Liver (tissue), 8 donors: ENCODE measurements at regions not wholly inside any gene's neighbourhood (a gene's known extent, or its start where the extent isn't known, plus 50 kb on each side); places are given as distances from the start of the nearest gene placed in this dataset.

ENCODE experiments used
- DNase-seq: peaks from one replicate; pipeline ENCODE4 v3.0.0-alpha.2; 2017; ENCODE audit warnings: low spot score
- H3K27ac ChIP-seq, 2 donors: one replicate each; pipeline ENCODE4 v1.7.0; 2013; ENCODE audit warnings: inconsistent platforms in 2 of 2, low read length in 2 of 2, control low read depth in 1 of 2, low read depth in 1 of 2, mild to moderate bottlenecking in 1 of 2
- H3K27me3 ChIP-seq, 4 donors: one replicate each; pipeline versions ENCODE4 v1.6.1 to v1.7.0; 2013; ENCODE audit warnings: low read length in 3 of 4, inconsistent platforms in 1 of 4, mild to moderate bottlenecking in 1 of 4, moderate library complexity in 1 of 4; ENCODE audit not compliant: control insufficient read depth in 4 of 4, insufficient read depth in 4 of 4
- H3K36me3 ChIP-seq, 4 donors: one replicate each; pipeline versions ENCODE4 v1.6.1 to v1.7.0; 2013; ENCODE audit warnings: low read length in 3 of 4, mild to moderate bottlenecking in 3 of 4, low read depth in 1 of 4, moderate library complexity in 1 of 4; ENCODE audit not compliant: control insufficient read depth in 4 of 4, insufficient read depth in 3 of 4
- H3K4me1 ChIP-seq, 4 donors: one replicate each; pipeline versions ENCODE4 v1.6.1 to v1.7.0; 2013; ENCODE audit warnings: low read length in 3 of 4, mild to moderate bottlenecking in 3 of 4, moderate library complexity in 1 of 4; ENCODE audit not compliant: control insufficient read depth in 4 of 4, insufficient read depth in 4 of 4
- H3K4me3 ChIP-seq, 3 donors: one replicate each; pipeline versions ENCODE4 v1.6.1 to v1.7.0; 2013; ENCODE audit warnings: low read length in 3 of 3, control low read depth in 1 of 3, low read depth in 1 of 3, mild to moderate bottlenecking in 1 of 3
- H3K9ac ChIP-seq, 2 donors: one replicate each; pipeline ENCODE4 v1.7.0; 2013; ENCODE audit warnings: low read length in 2 of 2, mild to moderate bottlenecking in 2 of 2, moderate library complexity in 2 of 2, control low read depth in 1 of 2, low read depth in 1 of 2
- H3K9me3 ChIP-seq, 4 donors: one replicate each; pipeline versions ENCODE4 v1.6.1 to v1.7.0; 2013; ENCODE audit warnings: low read length in 3 of 4; ENCODE audit not compliant: control insufficient read depth in 4 of 4
- EGR1 ChIP-seq, 2 donors: IDR thresholded peaks; 2 replicates each; pipeline ENCODE4 v1.6.1; 2016 to 2018; ENCODE audit warnings: antibody characterized with exemption in 2 of 2, low read depth in 2 of 2
- FOXA1 ChIP-seq: IDR thresholded peaks from 2 replicates; pipeline ENCODE4 v1.6.1; 2016; ENCODE audit warnings: antibody characterized with exemption
- FOXA2 ChIP-seq: IDR thresholded peaks from 2 replicates; pipeline ENCODE4 v1.6.1; 2016; ENCODE audit warnings: antibody characterized with exemption
- GABPA ChIP-seq, 2 donors: IDR thresholded peaks in 1 of 2; conservative IDR thresholded peaks in 1 of 2; 2 replicates each; pipeline ENCODE4 v1.6.1; 2016; ENCODE audit warnings: antibody characterized with exemption in 2 of 2, mild to moderate bottlenecking in 1 of 2, moderate library complexity in 1 of 2
- HNF4A ChIP-seq, 2 donors: conservative IDR thresholded peaks; 2 replicates each; pipeline ENCODE4 v1.6.1; 2016; ENCODE audit warnings: antibody characterized with exemption in 2 of 2, mild to moderate bottlenecking in 2 of 2
- HNF4G ChIP-seq: IDR thresholded peaks from 2 replicates; pipeline ENCODE4 v1.6.1; 2016; ENCODE audit warnings: antibody characterized with exemption
- JUND ChIP-seq, 2 donors: IDR thresholded peaks; 2 replicates each; pipeline ENCODE4 v1.6.1; 2016; ENCODE audit warnings: antibody characterized with exemption in 2 of 2
- NR2F2 ChIP-seq: IDR thresholded peaks from 2 replicates; pipeline ENCODE4 v1.6.1; 2016; ENCODE audit warnings: antibody characterized with exemption
- RAD21 ChIP-seq, 2 donors: IDR thresholded peaks; 2 replicates each; pipeline ENCODE4 v1.6.1; 2016; ENCODE audit warnings: antibody characterized with exemption in 2 of 2, mild to moderate bottlenecking in 2 of 2
- RXRA ChIP-seq, 2 donors: IDR thresholded peaks; 2 replicates each; pipeline ENCODE4 v1.6.1; 2017 to 2018; ENCODE audit warnings: antibody characterized with exemption in 2 of 2, mild to moderate bottlenecking in 1 of 2
- SP1 ChIP-seq: IDR thresholded peaks from 2 replicates; pipeline ENCODE4 v1.6.1; 2018; ENCODE audit warnings: antibody characterized with exemption, mild to moderate bottlenecking
- TAF1 ChIP-seq: conservative IDR thresholded peaks from 2 replicates; pipeline ENCODE4 v1.6.1; 2016; ENCODE audit warnings: antibody characterized with exemption, mild to moderate bottlenecking
- YY1 ChIP-seq: IDR thresholded peaks from 2 replicates; pipeline ENCODE4 v1.6.1; 2016; ENCODE audit warnings: antibody characterized with exemption, mild to moderate bottlenecking
- WGBS: extraction: QIAGEN DNeasy Blood & Tissue Kit; methylation state at CpG from one replicate; pipeline ENCODE4 v1.1.7; 2013; 5-methylcytosine and 5-hydroxymethylcytosine counted together
- TF ChIP-seq, protein P1 (sequence below): fragments of 150-350 bp; IDR thresholded peaks from 2 replicates; pipeline ENCODE4 v1.5.1; 2017; ENCODE audit warnings: improper control_type of control experiment, low read depth, low read length; ENCODE audit not compliant: missing input control
- TF ChIP-seq, protein P2 (sequence below): IDR thresholded peaks from 2 replicates; pipeline ENCODE4 v1.6.1; 2016; ENCODE audit warnings: antibody characterized with exemption, mild to moderate bottlenecking
- TF ChIP-seq, protein P3 (sequence below): IDR thresholded peaks from 2 replicates; pipeline ENCODE4 v1.6.1; 2016; ENCODE audit warnings: antibody characterized with exemption
- TF ChIP-seq, protein P4 (sequence below): IDR thresholded peaks from 2 replicates; pipeline ENCODE4 v1.6.1; 2016; ENCODE audit warnings: antibody characterized with exemption
- TF ChIP-seq, protein P5 (sequence below): IDR thresholded peaks from 2 replicates; pipeline ENCODE4 v1.6.1; 2016; ENCODE audit warnings: antibody characterized with exemption
- donor health status: healthy.
- donor health status: healthy.
- donor health status: healthy.
- donor health status: healthy.
- donor health status: healthy.

DNA sequence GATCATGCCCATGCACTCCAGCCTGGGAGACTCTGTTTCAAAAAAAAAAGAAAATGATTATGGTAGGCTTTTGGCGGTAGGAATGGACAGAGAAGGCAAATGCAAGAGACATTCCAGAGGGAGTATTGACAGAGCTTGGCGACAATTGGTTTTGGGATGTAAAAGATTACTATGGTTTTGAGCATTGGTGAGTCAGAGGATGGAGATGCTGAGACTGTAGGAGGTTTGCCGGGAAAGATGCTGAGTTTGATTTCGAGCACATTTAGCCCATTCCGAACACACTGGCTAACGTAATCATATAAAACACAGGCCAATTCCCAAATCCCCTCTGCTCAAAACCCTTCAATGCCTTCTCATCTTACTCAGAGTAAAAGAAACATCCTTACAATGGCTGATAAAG lies 161.6 kb upstream of the MKLN1 start (continued):
- TF ChIP-seq, protein P1, sequence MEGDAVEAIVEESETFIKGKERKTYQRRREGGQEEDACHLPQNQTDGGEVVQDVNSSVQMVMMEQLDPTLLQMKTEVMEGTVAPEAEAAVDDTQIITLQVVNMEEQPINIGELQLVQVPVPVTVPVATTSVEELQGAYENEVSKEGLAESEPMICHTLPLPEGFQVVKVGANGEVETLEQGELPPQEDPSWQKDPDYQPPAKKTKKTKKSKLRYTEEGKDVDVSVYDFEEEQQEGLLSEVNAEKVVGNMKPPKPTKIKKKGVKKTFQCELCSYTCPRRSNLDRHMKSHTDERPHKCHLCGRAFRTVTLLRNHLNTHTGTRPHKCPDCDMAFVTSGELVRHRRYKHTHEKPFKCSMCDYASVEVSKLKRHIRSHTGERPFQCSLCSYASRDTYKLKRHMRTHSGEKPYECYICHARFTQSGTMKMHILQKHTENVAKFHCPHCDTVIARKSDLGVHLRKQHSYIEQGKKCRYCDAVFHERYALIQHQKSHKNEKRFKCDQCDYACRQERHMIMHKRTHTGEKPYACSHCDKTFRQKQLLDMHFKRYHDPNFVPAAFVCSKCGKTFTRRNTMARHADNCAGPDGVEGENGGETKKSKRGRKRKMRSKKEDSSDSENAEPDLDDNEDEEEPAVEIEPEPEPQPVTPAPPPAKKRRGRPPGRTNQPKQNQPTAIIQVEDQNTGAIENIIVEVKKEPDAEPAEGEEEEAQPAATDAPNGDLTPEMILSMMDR, result no peak
- TF ChIP-seq JUND (IDR thresholded peaks at IDR 0.05), result no peak

DNA sequence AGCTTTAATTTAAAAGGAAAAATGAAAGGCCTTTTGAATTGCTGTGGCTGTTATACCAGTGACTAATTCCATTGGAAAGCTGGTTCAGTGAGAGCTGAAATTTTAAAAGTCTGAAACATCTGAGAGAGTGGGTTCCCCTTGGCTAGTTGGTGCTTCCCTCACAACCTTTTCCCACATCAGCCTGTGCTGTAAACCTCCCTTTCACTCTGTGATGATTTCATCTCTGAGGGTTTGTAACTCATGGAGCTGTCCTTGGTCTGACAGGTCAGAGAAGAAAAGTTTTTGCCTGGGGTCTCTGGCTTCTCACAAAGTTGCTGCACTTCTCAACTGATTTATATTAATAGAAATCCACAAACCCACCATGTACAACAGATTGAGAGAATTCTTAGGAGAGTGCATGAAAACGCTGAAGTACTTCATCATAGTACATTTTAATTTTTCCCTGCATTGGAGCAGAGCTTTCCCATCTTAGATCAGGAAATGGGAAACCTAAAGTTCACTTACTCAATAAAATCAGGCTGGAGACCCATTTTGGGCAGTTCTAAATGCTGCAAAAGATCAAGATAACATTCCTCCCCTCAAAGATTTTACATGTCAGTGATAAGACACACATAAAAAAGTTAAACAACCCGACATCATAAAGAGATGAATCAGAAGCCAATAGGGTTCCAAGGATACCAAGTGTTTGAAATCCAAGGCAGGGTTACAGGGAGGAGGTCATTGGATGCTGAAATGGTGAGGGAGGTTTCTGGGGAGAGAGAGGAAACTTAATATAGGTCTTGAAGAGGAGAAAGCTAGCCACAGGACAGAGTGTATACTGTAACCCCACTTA lies 157.0 kb upstream of the MKLN1 start:
- no peak overlapping the region for H3K4me3 ChIP-seq
- TF ChIP-seq GABPA (IDR thresholded peaks at IDR 0.05 in 1 of 2, conservative IDR thresholded peaks at IDR 0.05 in 1 of 2) (no peak), YY1 (no peak), RXRA (IDR thresholded peaks at IDR 0.05) (no peak), HNF4G (no peak), JUND (IDR thresholded peaks at IDR 0.05) (no peak), NR2F2 (no peak), FOXA2 (no peak), RAD21 (IDR thresholded peaks at IDR 0.05) (no peak), FOXA1 (no peak), HNF4A (conservative IDR thresholded peaks at IDR 0.05) (no peak), EGR1 (IDR thresholded peaks at IDR 0.05; ENCODE audit: low read depth in 2 of 2) (no peak), TAF1 (no peak), SP1 (no peak)
- TF ChIP-seq, protein P2, sequence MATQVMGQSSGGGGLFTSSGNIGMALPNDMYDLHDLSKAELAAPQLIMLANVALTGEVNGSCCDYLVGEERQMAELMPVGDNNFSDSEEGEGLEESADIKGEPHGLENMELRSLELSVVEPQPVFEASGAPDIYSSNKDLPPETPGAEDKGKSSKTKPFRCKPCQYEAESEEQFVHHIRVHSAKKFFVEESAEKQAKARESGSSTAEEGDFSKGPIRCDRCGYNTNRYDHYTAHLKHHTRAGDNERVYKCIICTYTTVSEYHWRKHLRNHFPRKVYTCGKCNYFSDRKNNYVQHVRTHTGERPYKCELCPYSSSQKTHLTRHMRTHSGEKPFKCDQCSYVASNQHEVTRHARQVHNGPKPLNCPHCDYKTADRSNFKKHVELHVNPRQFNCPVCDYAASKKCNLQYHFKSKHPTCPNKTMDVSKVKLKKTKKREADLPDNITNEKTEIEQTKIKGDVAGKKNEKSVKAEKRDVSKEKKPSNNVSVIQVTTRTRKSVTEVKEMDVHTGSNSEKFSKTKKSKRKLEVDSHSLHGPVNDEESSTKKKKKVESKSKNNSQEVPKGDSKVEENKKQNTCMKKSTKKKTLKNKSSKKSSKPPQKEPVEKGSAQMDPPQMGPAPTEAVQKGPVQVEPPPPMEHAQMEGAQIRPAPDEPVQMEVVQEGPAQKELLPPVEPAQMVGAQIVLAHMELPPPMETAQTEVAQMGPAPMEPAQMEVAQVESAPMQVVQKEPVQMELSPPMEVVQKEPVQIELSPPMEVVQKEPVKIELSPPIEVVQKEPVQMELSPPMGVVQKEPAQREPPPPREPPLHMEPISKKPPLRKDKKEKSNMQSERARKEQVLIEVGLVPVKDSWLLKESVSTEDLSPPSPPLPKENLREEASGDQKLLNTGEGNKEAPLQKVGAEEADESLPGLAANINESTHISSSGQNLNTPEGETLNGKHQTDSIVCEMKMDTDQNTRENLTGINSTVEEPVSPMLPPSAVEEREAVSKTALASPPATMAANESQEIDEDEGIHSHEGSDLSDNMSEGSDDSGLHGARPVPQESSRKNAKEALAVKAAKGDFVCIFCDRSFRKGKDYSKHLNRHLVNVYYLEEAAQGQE, result no peak
- TF ChIP-seq, protein P3, sequence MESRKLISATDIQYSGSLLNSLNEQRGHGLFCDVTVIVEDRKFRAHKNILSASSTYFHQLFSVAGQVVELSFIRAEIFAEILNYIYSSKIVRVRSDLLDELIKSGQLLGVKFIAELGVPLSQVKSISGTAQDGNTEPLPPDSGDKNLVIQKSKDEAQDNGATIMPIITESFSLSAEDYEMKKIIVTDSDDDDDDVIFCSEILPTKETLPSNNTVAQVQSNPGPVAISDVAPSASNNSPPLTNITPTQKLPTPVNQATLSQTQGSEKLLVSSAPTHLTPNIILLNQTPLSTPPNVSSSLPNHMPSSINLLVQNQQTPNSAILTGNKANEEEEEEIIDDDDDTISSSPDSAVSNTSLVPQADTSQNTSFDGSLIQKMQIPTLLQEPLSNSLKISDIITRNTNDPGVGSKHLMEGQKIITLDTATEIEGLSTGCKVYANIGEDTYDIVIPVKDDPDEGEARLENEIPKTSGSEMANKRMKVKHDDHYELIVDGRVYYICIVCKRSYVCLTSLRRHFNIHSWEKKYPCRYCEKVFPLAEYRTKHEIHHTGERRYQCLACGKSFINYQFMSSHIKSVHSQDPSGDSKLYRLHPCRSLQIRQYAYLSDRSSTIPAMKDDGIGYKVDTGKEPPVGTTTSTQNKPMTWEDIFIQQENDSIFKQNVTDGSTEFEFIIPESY, result no peak
- TF ChIP-seq, protein P4, sequence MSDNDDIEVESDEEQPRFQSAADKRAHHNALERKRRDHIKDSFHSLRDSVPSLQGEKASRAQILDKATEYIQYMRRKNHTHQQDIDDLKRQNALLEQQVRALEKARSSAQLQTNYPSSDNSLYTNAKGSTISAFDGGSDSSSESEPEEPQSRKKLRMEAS, result no peak
- TF ChIP-seq, protein P5, sequence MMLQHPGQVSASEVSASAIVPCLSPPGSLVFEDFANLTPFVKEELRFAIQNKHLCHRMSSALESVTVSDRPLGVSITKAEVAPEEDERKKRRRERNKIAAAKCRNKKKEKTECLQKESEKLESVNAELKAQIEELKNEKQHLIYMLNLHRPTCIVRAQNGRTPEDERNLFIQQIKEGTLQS, result no peak
- TF ChIP-seq, protein P1, result no peak
- H3K36me3 ChIP-seq, result no peaks in the 10 kb centered on the region
- 67% methylated on average over 2 of the region's 2 CpGs for WGBS
- no peak for DNase-seq
- no peak overlapping the region for H3K27ac ChIP-seq
- H3K9me3 ChIP-seq, result no peaks in the 10 kb centered on the region
- no peaks in the 10 kb centered on the region for H3K27me3 ChIP-seq
- no peaks in the 10 kb centered on the region for H3K4me1 ChIP-seq
- H3K9ac ChIP-seq, result no peak overlapping the region
